Breast epithelium (tissue), 3 donors: ENCODE measurements at regions not wholly inside any gene's neighbourhood (a gene's known extent, or its start where the extent isn't known, plus 50 kb on each side); places are given as distances from the start of the nearest gene placed in this dataset.

Experiments
- POLR2A ChIP-seq: fragments of 450-650 bp; IDR thresholded peaks from one replicate; pipeline ENCODE4 v1.6.1; 2016; ENCODE audit warnings: antibody characterized with exemption, mild to moderate bottlenecking, moderate library complexity
- POLR2AphosphoS5 ChIP-seq, 3 donors: sonication (generic); formaldehyde crosslinking; IDR thresholded peaks; one replicate each; pipeline ENCODE4 v1.6.1; 2017; ENCODE audit warnings: antibody characterized with exemption in 3 of 3
- TF ChIP-seq, protein P1 (sequence below), 3 donors: fragments of 450-650 bp; IDR thresholded peaks; one replicate each; pipeline ENCODE4 v1.5.1; 2016 to 2017; ENCODE audit warnings: antibody characterized with exemption in 3 of 3, mild to moderate bottlenecking in 3 of 3, moderate library complexity in 3 of 3

DNA sequence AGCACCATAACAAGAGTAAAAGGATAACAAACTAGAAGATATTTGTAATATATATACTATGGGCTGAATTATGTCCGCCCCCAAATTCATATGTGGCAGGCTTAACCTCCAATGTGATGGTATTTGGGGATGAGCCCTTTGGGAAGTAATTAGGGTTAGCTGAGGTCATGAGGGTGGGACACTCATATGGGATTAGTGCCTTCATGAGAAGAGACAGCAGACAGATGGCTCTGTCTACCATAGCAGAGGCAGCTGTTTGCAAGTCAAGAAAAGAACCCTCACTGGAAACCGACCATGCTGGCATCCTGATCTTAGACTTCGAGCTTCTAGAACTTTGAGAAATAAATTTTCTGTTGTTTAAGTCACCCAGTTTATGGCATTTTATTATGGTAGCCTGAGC is 303.6 kb downstream of the LMO4 start:
- TF ChIP-seq, protein P1, sequence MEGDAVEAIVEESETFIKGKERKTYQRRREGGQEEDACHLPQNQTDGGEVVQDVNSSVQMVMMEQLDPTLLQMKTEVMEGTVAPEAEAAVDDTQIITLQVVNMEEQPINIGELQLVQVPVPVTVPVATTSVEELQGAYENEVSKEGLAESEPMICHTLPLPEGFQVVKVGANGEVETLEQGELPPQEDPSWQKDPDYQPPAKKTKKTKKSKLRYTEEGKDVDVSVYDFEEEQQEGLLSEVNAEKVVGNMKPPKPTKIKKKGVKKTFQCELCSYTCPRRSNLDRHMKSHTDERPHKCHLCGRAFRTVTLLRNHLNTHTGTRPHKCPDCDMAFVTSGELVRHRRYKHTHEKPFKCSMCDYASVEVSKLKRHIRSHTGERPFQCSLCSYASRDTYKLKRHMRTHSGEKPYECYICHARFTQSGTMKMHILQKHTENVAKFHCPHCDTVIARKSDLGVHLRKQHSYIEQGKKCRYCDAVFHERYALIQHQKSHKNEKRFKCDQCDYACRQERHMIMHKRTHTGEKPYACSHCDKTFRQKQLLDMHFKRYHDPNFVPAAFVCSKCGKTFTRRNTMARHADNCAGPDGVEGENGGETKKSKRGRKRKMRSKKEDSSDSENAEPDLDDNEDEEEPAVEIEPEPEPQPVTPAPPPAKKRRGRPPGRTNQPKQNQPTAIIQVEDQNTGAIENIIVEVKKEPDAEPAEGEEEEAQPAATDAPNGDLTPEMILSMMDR (IDR thresholded peaks at IDR 0.05), result no peak
- TF ChIP-seq POLR2A (no peak), POLR2AphosphoS5 (IDR thresholded peaks at IDR 0.05) (no peak)
